HG03025 (cell line): ENCODE measurements at regions not wholly inside any gene's neighbourhood (a gene's known extent, or its start where the extent isn't known, plus 50 kb on each side); places are given as distances from the start of the nearest gene placed in this dataset.
"Not testable (repeated sequence)": the region's sequence is repeated elsewhere in the genome, so short reads cannot be mapped to it uniquely, and the experiment has no call there.

ENCODE experiments used
- ATAC-seq: cut with Tn5 transposase; IDR thresholded peaks from one replicate; pipeline ENCODE4 v1.9.1; 2021; ENCODE audit warnings: mild to moderate bottlenecking, moderate library complexity; ENCODE audit not compliant: unreplicated experiment, low FRiP score

GRCh38 chr3:6697722-6698121, 163.2 kb upstream of the GRM7 start:
- peak; percentile 88 for ATAC-seq

- ATAC-seq: not testable (repeated sequence)
Measured at GRCh38 chr3:6704817-6705216, 156.1 kb upstream of the GRM7 start.

DNA sequence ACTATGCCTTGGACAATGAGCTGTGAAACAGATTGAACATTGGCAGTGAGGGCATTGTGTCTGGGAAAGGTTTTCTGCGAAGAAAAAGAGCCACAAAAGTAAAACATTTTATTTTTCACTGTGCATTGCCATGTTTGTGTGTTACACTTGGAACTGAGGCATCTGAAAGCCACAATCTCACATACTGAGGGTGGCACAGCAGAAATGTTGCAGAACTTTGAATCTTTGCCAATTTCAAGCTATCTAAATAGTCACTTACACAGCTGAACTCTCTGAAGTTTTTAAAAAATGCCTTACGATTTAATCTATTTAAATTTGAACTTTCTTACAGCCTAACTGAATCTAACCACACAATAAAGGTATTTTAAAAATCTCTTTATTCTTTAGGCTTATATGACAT, 154.1 kb upstream of the GRM7 start:
- no peak for ATAC-seq

DNA sequence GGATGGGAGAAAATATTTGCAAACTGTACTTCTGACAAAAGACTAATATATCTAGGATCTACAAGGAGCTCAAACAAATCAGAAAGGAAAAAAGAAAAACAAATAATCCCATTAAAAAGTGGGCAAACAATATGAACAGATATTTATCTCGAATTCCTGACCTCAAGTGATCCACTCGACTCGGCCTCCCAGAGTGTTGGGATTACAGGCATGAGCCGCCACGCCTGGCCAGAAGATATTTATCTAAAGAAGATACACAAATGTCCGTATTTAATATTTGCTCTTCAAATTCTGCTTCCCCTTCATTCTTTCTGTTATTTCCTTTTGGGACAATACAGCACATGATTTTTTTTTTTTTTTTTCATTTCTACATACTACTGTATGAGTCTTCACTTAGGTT, 151.7 kb upstream of the GRM7 start:
- no peak for ATAC-seq

- no peak for ATAC-seq
Measured at GRCh38 chr3:6714962-6715361, 146.0 kb upstream of the GRM7 start.

DNA sequence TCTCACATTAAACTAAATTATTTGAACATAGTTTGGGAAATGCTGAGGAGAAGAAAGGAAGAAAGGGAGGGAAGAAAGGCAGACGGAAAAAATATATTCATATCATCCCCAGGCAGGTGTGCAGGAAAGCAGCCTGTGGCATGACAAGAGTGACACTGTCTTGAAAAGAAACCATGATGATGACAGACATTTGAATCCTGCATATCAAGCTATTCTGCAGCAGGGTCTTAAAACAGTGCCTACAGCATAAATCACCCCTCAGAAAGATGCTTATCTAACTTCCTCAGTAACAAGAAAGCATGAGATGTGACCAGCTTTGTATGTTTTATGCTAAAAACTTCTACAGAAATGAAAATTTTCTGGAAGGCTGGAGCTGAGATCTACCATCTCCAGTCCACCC, 144.5 kb upstream of the GRM7 start:
- ATAC-seq: no peak

- peak; percentile 96 for ATAC-seq
Measured at GRCh38 chr3:6717026-6717943, 143.6 kb upstream of the GRM7 start.

DNA sequence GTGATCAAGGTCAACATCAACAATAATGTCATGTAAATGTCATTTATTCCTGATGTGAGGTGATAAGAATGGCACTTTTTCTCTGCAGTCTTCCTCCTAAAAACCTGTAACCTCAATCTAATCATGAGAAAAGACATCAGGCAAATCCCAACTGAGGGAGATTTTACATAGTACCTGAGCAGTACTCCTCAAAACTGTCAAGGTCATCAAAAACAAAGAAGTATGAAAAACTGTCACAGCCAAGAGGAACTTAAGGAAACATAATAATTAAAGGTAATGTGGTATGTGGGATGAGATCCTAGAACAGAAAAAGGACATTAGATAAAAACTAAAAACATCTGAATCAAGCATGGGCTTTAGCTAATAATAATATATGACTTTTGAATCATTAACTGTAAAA, 140.9 kb upstream of the GRM7 start:
- no peak for ATAC-seq

GRCh38 chr3:6721491-6721890, 139.4 kb upstream of the GRM7 start:
- no peak for ATAC-seq

GRCh38 chr3:6723205-6723604, 137.7 kb upstream of the GRM7 start:
- no peak for ATAC-seq

DNA sequence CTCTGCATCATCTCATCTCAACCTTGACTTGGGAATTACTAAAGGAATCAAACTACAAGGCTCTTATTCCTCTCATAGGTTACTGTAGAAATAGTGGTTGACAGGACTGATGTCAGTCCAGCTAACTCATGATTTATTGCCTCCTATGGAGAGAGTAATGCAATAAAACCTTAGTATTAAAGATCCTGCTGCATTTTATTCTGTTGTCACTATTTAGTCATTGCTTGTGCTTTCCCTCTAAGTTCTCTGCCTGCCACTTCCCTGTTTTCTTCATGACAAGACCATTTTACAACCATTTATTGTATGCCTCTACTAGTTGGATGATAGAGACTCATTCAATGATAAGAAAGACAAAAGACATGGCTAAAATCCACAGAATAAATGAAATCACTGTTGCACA, 134.1 kb upstream of the GRM7 start:
- no peak for ATAC-seq

DNA sequence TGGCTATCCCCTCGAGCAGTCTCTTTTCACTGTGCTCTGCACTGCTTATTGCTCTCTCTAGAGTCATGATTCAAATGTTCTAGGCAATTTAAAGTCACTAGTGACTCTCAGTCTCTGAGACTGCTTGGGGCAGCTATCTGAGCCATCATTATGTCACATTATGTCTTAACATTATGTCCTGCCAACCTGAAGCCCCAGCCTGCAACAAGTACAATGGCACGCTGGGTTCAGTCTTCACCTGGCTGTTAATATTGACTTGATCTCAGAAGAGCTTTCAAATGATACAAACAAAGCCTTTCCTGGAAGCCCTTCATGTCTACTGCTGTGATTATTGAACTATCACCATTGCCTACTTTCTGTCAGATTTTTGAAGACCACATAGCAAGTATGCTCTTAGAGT, 128.1 kb upstream of the GRM7 start:
- ATAC-seq: no peak

DNA sequence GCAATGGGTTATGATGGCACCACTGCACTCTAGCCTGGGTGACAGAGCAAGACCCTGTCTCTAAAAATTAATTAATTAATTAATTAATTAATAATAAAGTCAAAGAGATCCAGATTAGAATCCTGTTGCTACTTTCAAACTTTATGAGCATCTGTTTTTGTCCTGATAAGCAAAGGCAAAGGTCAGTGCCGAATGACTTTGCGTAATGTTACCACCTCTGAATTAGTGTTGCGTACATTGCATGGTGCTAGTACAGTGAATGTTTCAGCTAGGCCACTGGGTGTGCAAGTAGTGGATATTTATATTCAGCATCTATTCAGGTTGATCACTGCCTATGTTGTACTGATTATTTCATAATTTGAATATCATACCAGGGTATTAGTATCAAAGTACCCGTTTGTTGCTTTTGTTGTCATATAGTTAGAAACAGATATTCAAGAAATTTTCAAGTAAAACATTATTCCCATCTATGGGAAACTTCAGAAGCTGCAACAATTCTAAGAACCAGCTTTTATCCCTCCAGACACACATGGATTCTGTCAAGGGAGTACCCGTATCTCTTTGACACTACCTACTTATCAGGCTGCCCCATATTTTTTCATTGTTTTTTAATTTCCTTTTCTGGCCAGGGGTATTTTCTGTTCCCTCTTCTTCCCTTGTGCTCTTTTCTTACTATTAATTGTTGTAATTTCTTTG, 127.1 kb upstream of the GRM7 start:
- no peak for ATAC-seq

GRCh38 chr3:6734395-6734746, 126.5 kb upstream of the GRM7 start:
- ATAC-seq: no peak

DNA sequence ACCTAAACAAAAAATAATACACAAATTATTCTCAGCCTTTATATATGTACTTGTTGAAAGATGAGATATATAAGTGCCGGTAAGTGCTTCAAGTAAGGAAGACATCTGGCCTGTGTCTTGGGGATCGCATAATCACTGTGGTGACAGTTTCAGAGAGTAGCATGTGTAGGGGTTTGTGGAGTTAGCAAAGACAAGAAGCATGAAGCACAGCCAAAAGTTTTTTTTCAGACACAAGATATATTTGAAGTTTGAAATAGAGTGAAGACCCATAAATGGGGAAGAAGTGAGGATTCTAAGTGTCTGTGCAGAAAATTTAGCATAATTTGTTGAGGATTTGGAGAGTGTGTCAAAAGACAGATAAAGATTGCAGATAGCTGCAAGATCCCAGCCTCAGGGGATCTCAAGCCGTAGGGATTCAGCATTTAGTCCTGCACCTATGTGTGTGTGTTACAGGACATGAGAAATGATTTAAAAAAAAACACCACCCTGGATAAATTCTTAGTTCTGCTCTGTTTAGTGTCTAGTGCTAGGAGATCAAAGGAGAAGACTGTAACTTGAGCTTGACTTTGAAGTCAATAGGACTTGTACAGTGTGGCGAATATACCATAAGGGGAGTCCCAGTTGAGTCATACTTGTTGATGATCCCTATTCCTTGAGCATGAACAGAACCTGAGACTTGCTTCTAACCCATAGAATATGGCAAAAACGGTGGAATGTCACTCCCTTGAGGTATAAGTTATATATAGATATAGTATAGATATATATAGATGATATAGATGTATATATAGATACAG, 123.9 kb upstream of the GRM7 start:
- ATAC-seq: no peak

- no peak for ATAC-seq
Measured at GRCh38 chr3:6737630-6738029, 123.3 kb upstream of the GRM7 start.

DNA sequence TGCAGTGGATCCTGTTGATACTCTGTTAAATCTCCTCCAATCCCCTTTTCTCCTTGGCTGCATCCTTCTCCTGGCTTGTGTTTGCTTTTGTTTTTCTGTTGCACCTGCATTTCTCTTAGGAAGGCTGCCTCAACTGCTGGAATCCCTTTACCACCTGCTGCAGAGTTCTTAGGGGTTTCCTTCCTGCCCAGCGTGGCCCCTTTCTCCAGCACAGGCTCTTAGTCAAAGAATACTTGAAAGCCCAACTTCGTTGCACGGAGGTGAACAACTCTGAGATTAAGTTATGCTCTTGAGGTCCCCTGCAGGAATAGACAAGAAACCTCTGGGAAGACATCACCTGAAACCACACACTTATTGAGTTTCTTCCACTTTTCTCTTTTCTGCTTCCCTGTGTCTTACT, 121.6 kb upstream of the GRM7 start:
- ATAC-seq: no peak

DNA sequence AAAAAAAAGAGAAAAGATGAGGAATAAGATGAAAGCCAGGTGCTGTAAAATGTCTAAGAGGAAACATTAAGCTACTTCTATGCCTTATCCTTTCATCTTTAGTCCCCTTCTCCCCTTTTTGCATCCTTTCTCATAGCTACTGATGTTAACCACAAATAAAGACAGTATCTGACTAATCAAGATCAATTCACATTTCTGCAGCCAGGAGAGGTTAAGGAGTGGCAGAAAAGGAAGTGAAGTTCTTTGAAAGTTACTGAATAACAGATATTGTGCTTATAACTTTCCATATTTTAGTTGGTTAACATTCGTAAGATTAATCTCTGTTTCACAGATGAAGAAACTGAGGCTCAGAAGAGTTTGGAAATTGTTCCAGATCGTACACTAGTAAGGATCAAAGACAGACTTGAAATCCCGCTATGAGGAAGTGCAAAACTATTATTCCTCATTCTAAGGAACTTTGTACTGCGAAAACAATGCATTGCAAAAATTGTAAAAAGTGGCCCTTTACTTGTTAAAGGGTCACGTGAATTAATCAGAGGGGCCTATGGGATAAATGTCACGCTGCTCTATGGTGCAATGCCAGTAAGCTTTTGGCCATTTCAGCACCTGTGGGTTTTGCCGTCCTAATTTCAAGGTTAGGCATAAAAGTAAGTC, 117.7 kb upstream of the GRM7 start:
- no peak for ATAC-seq

DNA sequence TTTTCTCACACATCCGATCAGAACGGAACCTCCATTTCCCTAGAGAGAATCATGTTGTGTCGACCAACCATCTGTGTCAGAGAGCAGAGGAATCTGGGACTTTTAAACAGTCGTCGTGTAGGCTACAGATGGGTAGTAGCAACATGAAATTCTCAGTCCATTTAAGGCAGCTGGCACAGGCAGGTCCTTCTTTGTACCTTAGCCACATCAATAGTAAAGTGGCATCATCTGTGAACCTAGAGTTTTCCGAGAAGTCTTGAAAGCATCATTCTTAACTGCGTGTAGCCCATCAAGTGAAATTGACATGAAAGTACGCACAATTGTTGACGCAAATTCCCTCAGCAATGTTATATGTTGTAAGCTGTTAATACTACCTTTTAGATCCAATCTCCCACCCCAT, 114.5 kb upstream of the GRM7 start:
- ATAC-seq: no peak

DNA sequence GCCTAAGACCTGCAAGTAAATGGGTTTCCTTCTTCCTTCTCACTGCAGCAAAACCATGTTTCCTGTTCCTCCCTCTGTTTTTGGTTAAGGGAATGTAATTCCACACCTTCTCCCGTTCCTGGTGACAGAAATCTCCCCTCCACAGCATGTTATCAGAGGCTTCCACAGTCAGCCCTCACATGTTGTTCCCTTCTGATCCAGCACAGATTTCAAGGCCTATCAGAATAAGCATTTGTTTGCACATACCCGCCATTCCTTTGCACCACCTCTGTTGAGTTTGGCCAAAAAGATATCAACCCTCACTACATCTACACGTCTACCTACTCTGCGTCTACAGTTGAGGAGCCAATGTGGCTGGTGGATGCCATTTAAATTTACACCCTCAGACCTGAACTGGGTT, 113.9 kb upstream of the GRM7 start:
- ATAC-seq: no peak

DNA sequence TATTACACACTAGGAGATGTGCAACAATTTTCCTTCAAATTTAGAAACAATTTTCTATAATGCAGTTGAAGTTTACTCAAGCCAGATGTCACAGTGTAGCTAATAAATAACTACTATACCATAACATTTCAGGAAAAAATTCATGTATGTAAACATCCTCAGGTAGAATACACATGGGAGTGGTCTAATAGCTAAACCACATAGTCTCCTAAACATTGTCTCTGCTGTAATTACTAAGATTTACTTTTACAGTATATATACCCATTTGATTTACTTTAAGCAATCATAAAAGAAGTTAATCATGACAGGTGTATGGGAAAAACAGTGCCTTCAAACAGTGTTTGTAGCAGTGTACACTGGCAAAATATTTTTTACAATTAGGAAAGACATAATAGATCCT, 110.1 kb upstream of the GRM7 start:
- no peak for ATAC-seq
